ENCODE measurements at regions not wholly inside any gene's neighbourhood (a gene's known extent, or its start where the extent isn't known, plus 50 kb on each side); places are given as distances from the start of the nearest gene placed in this dataset.
A peak's percentile ranks its signal among the peaks of the same experiment; 100 is the strongest.

DNA sequence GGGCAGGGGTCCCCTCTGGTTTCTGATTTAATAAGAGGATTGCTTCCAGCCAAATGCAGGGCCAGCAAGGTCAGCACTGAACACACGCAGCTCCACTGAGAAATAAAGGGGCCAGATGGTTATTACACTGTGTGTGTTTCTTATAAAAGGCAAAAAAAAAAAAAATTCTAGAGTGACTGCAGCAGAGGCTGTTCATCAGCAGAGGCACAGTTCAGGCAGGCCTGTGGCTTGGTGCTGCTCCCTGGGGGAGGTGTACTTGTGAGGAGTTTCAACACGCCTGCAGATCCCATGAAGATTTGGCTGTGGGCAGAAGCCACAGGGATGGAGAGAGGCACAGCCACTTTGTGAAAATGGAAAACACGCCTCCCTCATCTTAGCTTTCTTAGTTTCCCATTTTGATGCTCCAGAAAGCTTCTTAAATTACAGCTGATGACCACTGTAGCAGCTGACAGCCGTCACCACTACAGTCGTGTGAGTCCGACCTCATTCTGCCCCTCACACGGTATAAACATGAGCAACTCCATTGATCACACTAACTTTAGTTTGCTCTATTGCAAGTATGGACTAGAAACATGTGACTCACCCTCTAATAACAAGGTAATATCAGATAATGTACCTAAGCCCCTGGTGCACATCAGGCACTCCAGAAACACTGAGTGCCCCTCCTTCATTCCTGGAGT lies 726.5 kb upstream of the RAB6C start:
- Mint-ChIP-seq H3K36me3 (no peaks in the 10 kb centered on the region), H3K4me1 (no peaks in the 10 kb centered on the region), H3K27me3 (peaks cover 0 to 9% (median 0%) of the 10 kb centered on the region in 5 donors), H3K4me3 (no peak overlapping the region), H3K27ac (no peak overlapping the region), H3K9me3 (peaks cover 0 to 20% (median 7%) of the 10 kb centered on the region in 11 donors)
- H3K36me3 ChIP-seq (ENCODE audit: control insufficient read depth in 2 of 3, insufficient read depth in 3 of 3, low read length in 3 of 3) = no peaks in the 10 kb centered on the region
- no peaks in the 10 kb centered on the region for H3K27me3 ChIP-seq (ENCODE audit: control insufficient read depth in 2 of 2, insufficient read depth in 2 of 2, low read length in 2 of 2)
- intact Hi-C loops (cut with micrococcal nuclease) = no loop called here
- H3K27ac ChIP-seq (ENCODE audit: low read depth, low read length) = no peak overlapping the region
- no peak overlapping the region for H3K4me3 ChIP-seq (ENCODE audit: low read length)
- no peaks in the 10 kb centered on the region for H3K9me3 ChIP-seq (ENCODE audit: control insufficient read depth in 2 of 3, low read length in 3 of 3)
- DNase-seq = no peak
- ATAC-seq = no peak
- H3K4me1 ChIP-seq (ENCODE audit: control insufficient read depth in 2 of 2, insufficient read depth in 2 of 2, low read length in 2 of 2) = no peaks in the 10 kb centered on the region
- CTCF ChIA-PET = no interaction called here
- POLR2A ChIA-PET = no interaction called here

DNA sequence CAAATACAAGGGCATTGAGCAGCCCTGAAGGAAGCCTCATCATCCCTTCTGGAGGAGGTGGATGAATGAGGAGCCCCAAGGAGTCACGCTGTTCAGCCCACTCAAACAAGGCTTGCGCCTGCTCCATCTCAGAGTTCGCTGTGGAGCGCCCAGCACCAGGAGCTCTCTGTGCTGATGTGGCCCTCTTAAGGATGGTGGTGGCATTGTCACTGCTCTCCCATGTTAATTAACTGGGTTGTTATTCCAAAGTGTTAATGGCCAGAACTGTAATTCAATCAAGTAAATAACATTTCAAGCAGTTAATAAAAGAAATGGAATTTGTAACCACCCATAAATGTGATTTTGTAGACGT lies 726.0 kb upstream of the RAB6C start:
- intact Hi-C loops (cut with micrococcal nuclease) = no loop called here
- H3K4me1 Mint-ChIP-seq = no peaks in the 10 kb centered on the region
- H3K9me3 Mint-ChIP-seq = peaks cover under 1 to 16% (median 8%) of the 10 kb centered on the region in 11 donors
- ChIA-PET CTCF (no interaction called here), POLR2A (no interaction called here)
- H3K27ac Mint-ChIP-seq = no peak overlapping the region
- peaks cover 0 to 9% (median 0%) of the 10 kb centered on the region in 5 donors for H3K27me3 Mint-ChIP-seq
- Histone ChIP-seq H3K27me3 (ENCODE audit: control insufficient read depth in 2 of 2, insufficient read depth in 2 of 2, low read length in 2 of 2) (no peaks in the 10 kb centered on the region), H3K4me3 (ENCODE audit: low read length) (no peak overlapping the region), H3K9me3 (ENCODE audit: control insufficient read depth in 2 of 3, low read length in 3 of 3) (no peaks in the 10 kb centered on the region), H3K27ac (ENCODE audit: low read depth, low read length) (no peak overlapping the region), H3K36me3 (ENCODE audit: control insufficient read depth in 2 of 3, insufficient read depth in 3 of 3, low read length in 3 of 3) (no peaks in the 10 kb centered on the region), H3K4me1 (ENCODE audit: control insufficient read depth in 2 of 2, insufficient read depth in 2 of 2, low read length in 2 of 2) (no peaks in the 10 kb centered on the region)
- no peak for DNase-seq
- peaks cover 0 to 3% (median 0%) of the 10 kb centered on the region in 5 donors for H3K36me3 Mint-ChIP-seq
- ATAC-seq = no peak
- no peak overlapping the region for H3K4me3 Mint-ChIP-seq

DNA sequence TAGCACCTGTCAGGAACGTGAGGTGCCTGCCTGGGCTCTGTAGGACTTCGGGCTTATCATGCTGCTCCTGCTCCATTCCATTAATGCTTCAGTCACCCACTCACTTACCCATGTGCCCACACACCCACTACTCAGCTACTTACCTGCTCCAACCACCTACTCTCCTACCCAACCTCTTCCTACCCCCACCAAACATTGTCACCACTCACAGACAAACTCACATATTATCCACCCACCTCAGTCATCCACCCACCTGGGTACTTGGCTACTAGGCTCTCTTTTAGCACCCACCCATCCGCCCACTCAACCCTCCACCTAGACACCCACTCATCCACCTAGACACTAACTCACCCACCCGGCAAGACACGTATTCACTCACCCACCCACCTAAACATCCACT lies 724.7 kb upstream of the RAB6C start:
- Histone ChIP-seq H3K27me3 (ENCODE audit: control insufficient read depth in 2 of 2, insufficient read depth in 2 of 2, low read length in 2 of 2) (no peaks in the 10 kb centered on the region), H3K36me3 (ENCODE audit: control insufficient read depth in 2 of 3, insufficient read depth in 3 of 3, low read length in 3 of 3) (no peaks in the 10 kb centered on the region), H3K4me3 (ENCODE audit: low read length) (no peak overlapping the region), H3K4me1 (ENCODE audit: control insufficient read depth in 2 of 2, insufficient read depth in 2 of 2, low read length in 2 of 2) (no peaks in the 10 kb centered on the region), H3K9me3 (ENCODE audit: control insufficient read depth in 2 of 3, low read length in 3 of 3) (no peaks in the 10 kb centered on the region), H3K27ac (ENCODE audit: low read depth, low read length) (no peak overlapping the region)
- ChIA-PET CTCF (no interaction called here), POLR2A (no interaction called here)
- ATAC-seq (peak; percentile 13), DNase-seq (no peak)
- intact Hi-C loops (cut with micrococcal nuclease) = no loop called here
- Mint-ChIP-seq H3K36me3 (peaks cover 0 to 8% (median 0%) of the 10 kb centered on the region in 5 donors), H3K27me3 (peaks cover 0 to 9% (median 0%) of the 10 kb centered on the region in 5 donors), H3K4me3 (no peak overlapping the region), H3K4me1 (no peaks in the 10 kb centered on the region), H3K27ac (no peak overlapping the region), H3K9me3 (peaks cover 7 to 26% (median 14%) of the 10 kb centered on the region in 11 donors)

DNA sequence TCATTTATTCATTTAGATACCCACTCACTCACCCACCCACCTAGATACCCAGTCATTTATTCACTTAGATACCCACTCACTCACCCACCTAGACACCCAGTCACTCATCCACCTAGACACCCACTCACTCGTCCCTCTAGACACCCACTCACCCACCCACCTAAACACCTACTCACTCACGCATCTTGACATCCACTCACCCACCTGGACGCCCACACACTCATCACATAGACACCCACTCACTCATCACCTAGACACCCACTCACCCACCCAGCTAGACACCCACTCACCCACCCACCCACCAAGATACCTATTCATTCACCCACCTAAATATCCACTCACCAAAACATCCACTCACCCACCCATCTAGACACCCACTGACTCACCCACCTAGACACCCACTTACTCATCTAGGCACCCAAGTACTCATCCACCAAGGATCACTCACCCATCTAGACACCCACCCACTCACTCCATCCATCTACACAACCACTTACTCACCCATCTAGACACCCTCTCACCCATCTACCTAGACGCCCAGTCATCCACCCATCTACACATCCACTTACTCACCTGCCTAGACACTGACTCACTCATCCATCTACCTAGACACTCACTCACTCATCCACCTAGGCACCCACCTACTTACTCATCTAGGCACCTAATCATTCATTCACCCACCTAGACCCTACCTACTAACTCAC lies 723.7 kb upstream of the RAB6C start:
- Mint-ChIP-seq H3K27ac (no peak overlapping the region), H3K4me3 (no peak overlapping the region), H3K27me3 (peaks cover 0 to 5% (median 0%) of the 10 kb centered on the region in 5 donors), H3K4me1 (no peaks in the 10 kb centered on the region), H3K9me3 (peaks cover 7 to 26% (median 14%) of the 10 kb centered on the region in 11 donors), H3K36me3 (peaks cover 0 to 8% (median 0%) of the 10 kb centered on the region in 5 donors)
- ChIA-PET POLR2A (no interaction called here), CTCF (no interaction called here)
- no peak overlapping the region for H3K27ac ChIP-seq (ENCODE audit: low read depth, low read length)
- intact Hi-C loops (cut with micrococcal nuclease) = no loop called here
- H3K4me1 ChIP-seq (ENCODE audit: control insufficient read depth in 2 of 2, insufficient read depth in 2 of 2, low read length in 2 of 2) = no peaks in the 10 kb centered on the region
- peak; percentile 3 for ATAC-seq
- no peak overlapping the region for H3K4me3 ChIP-seq (ENCODE audit: low read length)
- H3K27me3 ChIP-seq (ENCODE audit: control insufficient read depth in 2 of 2, insufficient read depth in 2 of 2, low read length in 2 of 2) = no peaks in the 10 kb centered on the region
- no peaks in the 10 kb centered on the region for H3K9me3 ChIP-seq (ENCODE audit: control insufficient read depth in 2 of 3, low read length in 3 of 3)
- no peak for DNase-seq
- no peaks in the 10 kb centered on the region for H3K36me3 ChIP-seq (ENCODE audit: control insufficient read depth in 2 of 3, insufficient read depth in 3 of 3, low read length in 3 of 3)

DNA sequence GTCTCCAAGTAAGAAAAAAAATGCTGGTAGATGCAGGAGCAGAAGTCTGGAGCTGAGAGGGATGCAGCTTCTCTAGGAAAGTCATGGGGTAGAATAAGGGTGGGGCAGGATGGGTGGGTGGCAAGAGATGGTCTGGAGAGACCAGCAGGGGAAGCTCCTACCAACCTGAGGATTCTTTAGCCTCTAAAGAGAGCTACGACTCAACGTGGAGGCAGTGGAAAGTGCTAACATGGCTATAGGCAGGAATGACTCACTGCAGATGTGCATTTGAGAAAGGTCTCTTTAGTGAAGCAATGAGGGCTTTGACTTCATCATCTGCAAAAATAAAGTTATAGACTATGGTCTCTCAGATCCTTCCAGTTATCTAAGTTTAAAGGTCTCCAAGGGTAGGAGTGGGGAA lies 722.8 kb upstream of the RAB6C start:
- no peak overlapping the region for H3K27ac Mint-ChIP-seq
- CTCF ChIA-PET = no interaction called here
- no peak overlapping the region for H3K27ac ChIP-seq (ENCODE audit: low read depth, low read length)

DNA sequence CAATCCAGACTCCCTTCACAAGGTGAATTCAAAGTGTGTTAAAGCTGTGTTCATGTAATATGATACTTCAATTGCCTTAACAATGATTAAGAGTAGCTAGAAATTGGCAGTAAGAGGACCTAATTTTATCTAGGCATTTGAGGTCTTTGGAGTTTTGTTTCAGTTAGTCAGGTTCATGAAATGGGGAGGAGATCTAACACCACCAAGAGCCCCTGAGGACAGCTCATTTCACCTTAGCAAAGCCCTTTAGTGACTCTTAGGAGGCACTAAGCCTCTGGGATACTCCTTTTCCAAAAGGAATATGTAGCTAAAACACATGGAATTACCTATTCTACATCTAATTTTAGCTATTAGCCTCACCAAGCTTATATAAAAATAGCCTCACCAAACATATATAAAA lies 716.5 kb upstream of the RAB6C start:
- POLR2A ChIA-PET = no interaction called here
- no peak for ATAC-seq
- no peaks in the 10 kb centered on the region for H3K4me1 Mint-ChIP-seq

More for the DNA sequence above, 722.8 kb upstream of the RAB6C start:
- POLR2A ChIA-PET = no interaction called here
- Histone ChIP-seq H3K4me3 (ENCODE audit: low read length) (no peak overlapping the region), H3K27me3 (ENCODE audit: control insufficient read depth in 2 of 2, insufficient read depth in 2 of 2, low read length in 2 of 2) (no peaks in the 10 kb centered on the region), H3K4me1 (ENCODE audit: control insufficient read depth in 2 of 2, insufficient read depth in 2 of 2, low read length in 2 of 2) (no peaks in the 10 kb centered on the region), H3K9me3 (ENCODE audit: control insufficient read depth in 2 of 3, low read length in 3 of 3) (no peaks in the 10 kb centered on the region), H3K36me3 (ENCODE audit: control insufficient read depth in 2 of 3, insufficient read depth in 3 of 3, low read length in 3 of 3) (no peaks in the 10 kb centered on the region)
- H3K27me3 Mint-ChIP-seq = peaks cover 0 to 5% (median 0%) of the 10 kb centered on the region in 5 donors
- DNase-seq (no peak), ATAC-seq (no peak)
- H3K36me3 Mint-ChIP-seq = peaks cover 0 to 8% (median 0%) of the 10 kb centered on the region in 5 donors
- no peaks in the 10 kb centered on the region for H3K4me1 Mint-ChIP-seq
- peaks cover 7 to 26% (median 16%) of the 10 kb centered on the region in 11 donors for H3K9me3 Mint-ChIP-seq
- no peak overlapping the region for H3K4me3 Mint-ChIP-seq
- intact Hi-C loops (cut with micrococcal nuclease) = no loop called here

DNA sequence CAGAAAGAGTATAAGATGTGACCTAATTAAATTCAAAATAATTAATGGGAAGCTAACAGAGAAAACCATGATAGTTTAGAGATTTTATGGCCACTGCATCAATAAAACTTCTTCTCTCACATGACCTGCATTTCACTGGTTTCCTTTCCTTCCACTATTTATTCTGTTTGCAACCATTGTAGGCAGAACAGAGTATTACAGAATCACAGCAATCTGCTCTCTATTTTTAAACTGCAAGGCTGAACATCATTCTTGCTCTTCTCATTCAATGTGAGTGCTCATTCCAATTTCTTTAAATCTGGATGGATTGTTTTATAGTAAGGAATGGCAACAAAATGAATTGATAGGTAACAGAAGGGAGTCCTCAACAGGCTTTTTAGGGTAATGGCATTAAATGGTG lies 715.5 kb upstream of the RAB6C start:
- intact Hi-C loops (cut with micrococcal nuclease) = no loop called here
- H3K4me1 Mint-ChIP-seq = no peaks in the 10 kb centered on the region
- no peaks in the 10 kb centered on the region for H3K9me3 ChIP-seq (ENCODE audit: control insufficient read depth in 2 of 3, low read length in 3 of 3)
- POLR2A ChIA-PET = no interaction called here
- H3K4me3 ChIP-seq (ENCODE audit: low read length) = no peak overlapping the region
- ATAC-seq = no peak
- H3K27me3 Mint-ChIP-seq = peaks cover 0 to 10% (median 0%) of the 10 kb centered on the region in 5 donors
- H3K27ac Mint-ChIP-seq = no peak overlapping the region
- H3K9me3 Mint-ChIP-seq = peaks cover 10 to 45% (median 20%) of the 10 kb centered on the region in 11 donors
- no peaks in the 10 kb centered on the region for H3K27me3 ChIP-seq (ENCODE audit: control insufficient read depth in 2 of 2, insufficient read depth in 2 of 2, low read length in 2 of 2)
- H3K36me3 ChIP-seq (ENCODE audit: control insufficient read depth in 2 of 3, insufficient read depth in 3 of 3, low read length in 3 of 3) = no peaks in the 10 kb centered on the region
- no peak overlapping the region for H3K27ac ChIP-seq (ENCODE audit: low read depth, low read length)
- DNase-seq = no peak
- CTCF ChIA-PET = no interaction called here
- H3K36me3 Mint-ChIP-seq = peaks cover 0 to 7% (median 4%) of the 10 kb centered on the region in 5 donors
- no peaks in the 10 kb centered on the region for H3K4me1 ChIP-seq (ENCODE audit: control insufficient read depth in 2 of 2, insufficient read depth in 2 of 2, low read length in 2 of 2)
- no peak overlapping the region for H3K4me3 Mint-ChIP-seq

More for the DNA sequence above, 716.5 kb upstream of the RAB6C start:
- no peak overlapping the region for H3K27ac Mint-ChIP-seq
- Histone ChIP-seq H3K27me3 (ENCODE audit: control insufficient read depth in 2 of 2, insufficient read depth in 2 of 2, low read length in 2 of 2) (no peaks in the 10 kb centered on the region), H3K4me1 (ENCODE audit: control insufficient read depth in 2 of 2, insufficient read depth in 2 of 2, low read length in 2 of 2) (no peaks in the 10 kb centered on the region), H3K27ac (ENCODE audit: low read depth, low read length) (no peak overlapping the region), H3K36me3 (ENCODE audit: control insufficient read depth in 2 of 3, insufficient read depth in 3 of 3, low read length in 3 of 3) (no peaks in the 10 kb centered on the region), H3K4me3 (ENCODE audit: low read length) (no peak overlapping the region), H3K9me3 (ENCODE audit: control insufficient read depth in 2 of 3, low read length in 3 of 3) (no peaks in the 10 kb centered on the region)
- peaks cover 0 to 10% (median 0%) of the 10 kb centered on the region in 5 donors for H3K27me3 Mint-ChIP-seq
- peaks cover 0 to 8% (median 4%) of the 10 kb centered on the region in 5 donors for H3K36me3 Mint-ChIP-seq
- no peak for DNase-seq
- no peak overlapping the region for H3K4me3 Mint-ChIP-seq
- peaks cover 12 to 45% (median 21%) of the 10 kb centered on the region in 11 donors for H3K9me3 Mint-ChIP-seq
- intact Hi-C loops (cut with micrococcal nuclease) = no loop called here
- CTCF ChIA-PET = no interaction called here

Data from naive thymus-derived CD4-positive, alpha-beta T cell (primary cell).